GM19238 (cell line): ENCODE measurements at regions not wholly inside any gene's neighbourhood (a gene's known extent, or its start where the extent isn't known, plus 50 kb on each side); places are given as distances from the start of the nearest gene placed in this dataset.
A peak's percentile ranks its signal among the peaks of the same experiment; 100 is the strongest.
"Not testable (repeated sequence)": the region's sequence is repeated elsewhere in the genome, so short reads cannot be mapped to it uniquely, and the experiment has no call there.

ENCODE experiments used
- DNase-seq: peaks from one replicate; pipeline ENCODE4 v3.0.0; 2011; ENCODE audit warnings: low spot score; ENCODE audit not compliant: insufficient read length

DNA sequence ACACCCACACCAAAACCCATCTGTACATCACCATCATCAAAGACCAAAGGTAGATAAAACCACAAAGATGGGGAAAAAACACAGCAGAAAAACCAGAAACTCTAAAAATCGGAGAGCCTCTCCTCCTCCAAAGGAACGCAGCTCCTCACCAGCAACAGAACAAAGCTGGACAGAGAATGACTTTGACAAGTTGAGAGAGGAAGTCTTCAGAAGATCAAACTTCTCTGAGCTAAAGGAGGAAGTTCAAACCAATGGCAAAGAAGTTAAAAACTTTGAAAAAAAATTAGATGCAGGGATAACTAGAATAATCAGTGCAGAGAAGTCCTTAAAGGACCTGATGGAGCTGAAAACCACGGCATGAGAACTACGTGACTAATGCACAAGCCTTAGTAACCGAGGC lies 247.5 kb upstream of the ERBB4 start:
- not testable (repeated sequence) for DNase-seq

DNA sequence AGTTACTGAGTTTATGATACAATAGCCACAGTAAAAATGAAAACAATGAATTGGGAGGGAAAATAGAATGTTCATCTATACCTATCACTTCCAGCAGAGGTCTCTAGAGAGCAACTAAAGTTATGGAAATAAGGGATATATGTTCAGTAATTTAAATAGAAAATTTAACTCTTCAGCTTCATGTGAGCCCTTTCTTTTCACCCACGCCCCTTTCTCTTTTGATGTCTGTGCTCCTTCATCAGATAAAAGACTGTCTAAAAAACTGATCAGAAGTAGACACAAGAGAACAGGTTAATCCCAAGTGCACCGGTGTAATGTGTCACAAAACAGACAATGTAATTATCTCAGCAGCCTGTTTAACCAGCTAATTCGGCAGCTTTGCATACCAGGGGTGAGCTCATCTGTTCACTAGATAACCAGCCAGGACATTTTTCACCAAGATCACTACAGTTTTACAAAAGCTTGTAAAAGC lies 238.5 kb upstream of the ERBB4 start:
- DNase-seq, result no peak

DNA sequence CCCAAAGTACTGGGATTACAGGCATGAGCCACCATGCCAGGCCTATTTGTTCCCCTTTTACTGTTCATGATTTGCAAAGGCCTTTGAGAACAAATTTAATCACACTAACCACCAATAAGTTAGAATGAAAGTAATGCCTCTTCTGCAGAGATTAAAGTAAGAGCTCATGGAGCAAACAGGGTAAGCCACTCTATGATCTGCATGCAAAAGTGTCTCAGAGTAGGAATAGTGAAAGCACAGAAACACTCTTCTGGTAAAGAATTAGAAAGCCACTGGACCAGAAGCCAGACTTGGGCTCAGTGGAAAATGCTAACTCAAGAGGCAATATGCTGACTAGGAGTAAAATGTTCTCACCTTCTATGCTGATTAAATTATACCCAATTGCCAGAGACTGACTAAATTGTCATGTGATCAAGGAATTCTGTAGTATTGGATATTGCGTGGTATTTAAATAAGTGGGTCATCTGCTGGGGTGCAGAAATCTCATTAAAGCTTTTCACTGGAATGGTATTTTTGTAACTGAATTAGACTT lies 235.3 kb upstream of the ERBB4 start:
- no peak for DNase-seq

DNA sequence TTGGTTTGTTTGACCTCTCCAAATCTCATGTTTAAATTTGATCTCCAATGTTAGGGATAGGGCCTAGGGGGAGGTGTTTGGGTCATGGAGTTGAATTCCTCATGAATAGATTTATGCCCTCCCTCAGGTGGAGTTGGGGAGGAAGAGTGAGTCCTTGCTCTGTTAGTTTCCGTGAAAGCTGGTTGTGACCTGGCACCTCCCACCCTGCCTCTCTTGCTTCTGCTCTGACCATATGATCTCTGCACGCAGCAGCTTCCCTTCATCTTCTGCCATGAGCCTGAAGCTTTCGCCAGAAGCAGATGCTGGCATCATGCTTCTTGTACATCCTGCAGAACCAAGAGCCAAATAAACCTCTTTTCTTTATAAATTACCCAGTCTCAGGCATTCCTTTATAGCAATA lies 231.6 kb upstream of the ERBB4 start:
- DNase-seq, result no peak

DNA sequence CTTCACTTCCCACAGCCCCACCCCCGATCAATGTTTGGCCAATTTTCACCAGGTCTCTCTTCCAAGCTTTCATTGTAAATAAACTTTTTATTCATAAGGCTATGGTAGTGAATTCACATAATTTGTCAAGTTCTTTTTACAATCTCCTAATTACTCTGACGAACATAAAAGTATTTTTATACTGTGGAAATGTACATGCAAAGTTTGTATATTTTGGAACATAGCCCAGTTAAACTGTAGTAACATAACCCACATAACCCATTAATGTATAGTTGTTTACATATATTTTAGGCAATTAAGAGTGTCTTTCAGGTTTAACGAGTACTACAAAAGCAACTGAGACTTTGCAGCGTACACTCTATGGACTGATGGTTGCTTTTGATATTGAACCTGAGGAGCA lies 228.3 kb upstream of the ERBB4 start:
- no peak for DNase-seq

DNA sequence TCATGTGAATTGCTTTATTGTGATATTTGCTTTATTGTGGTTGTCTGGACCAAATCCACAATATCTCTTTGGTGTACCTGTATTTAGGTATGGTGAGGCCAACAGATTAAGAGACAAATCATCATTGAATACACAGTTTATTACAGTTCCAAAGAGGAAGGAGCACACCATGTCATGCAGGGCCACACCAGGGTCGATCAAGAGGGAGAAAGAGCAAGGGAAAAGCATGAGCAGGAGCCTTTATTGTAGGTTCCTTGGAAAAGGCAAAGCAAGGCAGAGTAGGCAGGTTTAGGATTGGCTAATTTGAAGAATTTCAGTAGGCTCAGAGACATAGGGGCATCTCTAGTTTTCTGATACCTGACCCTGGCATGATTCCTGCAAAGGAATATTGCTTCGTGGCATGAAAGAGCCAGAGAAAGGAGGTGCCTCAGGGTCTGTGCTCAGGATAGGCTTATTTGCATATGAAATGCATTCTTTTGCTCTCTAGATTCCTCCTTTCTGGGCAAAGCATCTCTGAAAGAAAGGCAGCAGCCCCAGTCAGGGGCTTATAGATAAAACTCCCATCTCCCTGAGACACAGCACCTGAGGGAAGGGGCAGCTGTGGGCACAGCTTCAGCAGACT lies 214.2 kb upstream of the ERBB4 start:
- no peak for DNase-seq

DNA sequence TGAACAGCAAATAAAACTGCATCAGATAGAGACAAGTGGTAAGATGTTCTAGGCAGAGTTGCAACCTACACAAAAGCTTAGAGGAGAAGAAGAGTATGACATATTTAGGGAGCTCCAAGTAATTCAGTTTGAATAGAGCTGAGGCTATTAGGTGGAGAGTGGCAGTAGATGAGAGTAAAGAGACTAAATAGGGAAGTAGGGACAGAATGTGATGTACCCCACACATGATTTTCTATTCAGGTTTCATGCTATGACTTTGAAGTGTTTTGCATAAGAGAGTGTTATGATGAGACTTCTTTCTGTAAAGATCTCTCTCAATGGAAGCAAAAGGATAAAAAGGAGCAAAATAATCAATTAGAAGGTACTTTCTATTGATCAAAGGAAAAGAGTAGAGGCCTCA lies 206.8 kb upstream of the ERBB4 start:
- no peak for DNase-seq

DNA sequence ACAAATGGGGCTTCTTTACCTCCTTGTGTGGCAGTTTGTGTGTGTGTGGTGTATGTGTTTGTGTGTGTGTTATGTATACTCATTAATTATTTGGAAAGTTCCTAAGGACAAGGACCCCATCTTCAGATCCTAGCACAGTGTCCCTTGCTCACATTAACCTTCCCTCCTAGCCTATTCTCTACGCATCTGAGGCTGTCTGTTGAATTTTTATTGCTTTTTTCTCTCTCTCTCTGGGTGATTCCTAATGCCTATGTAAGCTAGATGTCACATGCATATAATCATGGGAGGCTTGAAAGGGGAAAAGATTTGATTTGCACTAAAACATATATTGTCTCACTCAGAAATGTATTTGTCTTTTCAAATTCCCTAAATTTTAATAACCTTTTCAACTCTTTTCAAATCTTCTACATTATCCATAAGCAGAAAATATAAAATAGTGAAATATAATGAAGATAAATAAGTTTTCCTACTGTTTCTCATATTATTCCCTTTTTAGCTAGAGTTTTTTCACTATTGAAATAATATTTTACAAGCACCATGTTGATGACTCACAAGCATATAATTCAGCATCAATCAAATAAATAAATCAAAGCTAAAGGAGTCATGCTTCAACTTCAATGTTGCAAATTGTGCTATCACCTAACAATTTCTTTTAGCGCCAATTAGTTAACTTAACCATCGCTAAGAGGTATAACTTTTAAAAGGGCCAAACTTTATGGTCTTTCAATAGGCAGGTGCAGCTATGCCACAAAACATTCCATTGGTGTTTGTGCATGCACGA lies 199.0 kb upstream of the ERBB4 start:
- no peak for DNase-seq

DNA sequence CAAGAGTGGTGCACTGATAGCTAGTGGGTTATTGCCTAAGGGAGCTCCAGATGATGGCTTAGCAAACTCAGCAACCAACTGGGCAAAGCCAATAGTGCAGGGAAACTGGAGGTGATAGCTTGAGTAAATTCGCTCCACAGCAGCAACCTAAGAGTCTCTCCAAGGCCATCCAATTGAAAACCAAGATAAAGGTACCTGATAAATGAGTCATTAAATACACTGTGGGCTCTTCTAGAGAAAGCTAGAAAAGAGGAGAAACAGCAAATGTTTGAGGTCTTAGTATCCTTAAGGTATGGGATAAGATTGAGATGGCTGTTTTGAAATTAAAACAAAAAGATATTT lies 197.8 kb upstream of the ERBB4 start:
- DNase-seq, result no peak

DNA sequence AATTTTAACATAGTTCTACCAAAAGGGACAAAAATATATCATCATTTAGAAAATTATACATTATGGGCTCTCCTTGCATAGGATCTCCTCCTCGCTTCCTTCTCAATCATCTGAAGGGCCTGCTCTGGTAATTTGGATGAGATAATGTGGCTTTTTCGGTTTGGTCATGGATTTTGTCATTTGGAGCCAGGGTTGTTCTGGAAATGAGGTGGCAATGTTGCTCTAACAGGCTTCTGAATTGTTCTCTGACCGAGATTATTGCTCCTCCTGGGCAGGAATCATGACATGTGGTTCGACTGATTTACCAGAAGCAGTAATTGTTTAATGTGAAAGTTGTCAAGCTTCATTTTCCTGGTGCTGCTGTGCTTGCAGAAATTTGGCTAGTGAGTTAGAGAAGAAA lies 194.7 kb upstream of the ERBB4 start:
- no peak for DNase-seq

DNA sequence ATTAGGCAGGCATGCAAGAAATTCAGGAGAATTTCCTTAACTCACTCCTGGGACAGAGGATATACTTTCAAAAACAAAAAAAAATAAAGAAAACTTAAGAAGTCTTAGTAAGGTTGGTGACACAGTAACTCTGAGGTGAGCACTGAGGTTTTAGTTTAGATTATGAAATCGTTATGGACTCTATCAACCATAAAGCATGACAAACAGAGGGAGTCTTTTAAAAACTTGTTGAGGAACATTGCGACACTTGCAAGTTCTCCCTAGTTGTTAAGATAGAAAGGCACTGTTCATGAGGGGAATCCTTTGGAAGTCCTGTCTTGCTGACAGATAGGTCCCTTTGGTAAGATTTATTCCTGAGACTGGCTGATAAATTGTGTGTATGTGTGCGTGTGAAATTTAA lies 194.3 kb upstream of the ERBB4 start:
- no peak for DNase-seq

DNA sequence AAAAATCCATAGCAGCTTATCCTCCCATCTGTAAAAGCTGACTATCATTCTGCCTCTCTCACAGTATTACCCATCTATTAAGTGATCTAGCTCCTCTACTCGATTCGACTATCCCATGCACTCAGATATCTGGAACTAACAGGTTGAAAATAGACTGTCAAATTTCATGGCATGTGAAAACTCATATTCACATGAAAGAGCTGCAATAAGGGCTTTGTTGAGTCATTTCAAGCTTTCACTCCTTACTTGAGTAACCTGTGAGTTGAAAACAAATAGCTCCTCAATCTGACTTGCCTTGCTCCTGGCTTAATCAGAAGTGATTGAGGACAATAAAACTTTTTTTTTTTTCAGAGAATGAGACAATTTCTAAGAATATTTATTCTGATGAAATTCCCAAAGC lies 192.4 kb upstream of the ERBB4 start:
- peak; percentile 10 for DNase-seq

DNA sequence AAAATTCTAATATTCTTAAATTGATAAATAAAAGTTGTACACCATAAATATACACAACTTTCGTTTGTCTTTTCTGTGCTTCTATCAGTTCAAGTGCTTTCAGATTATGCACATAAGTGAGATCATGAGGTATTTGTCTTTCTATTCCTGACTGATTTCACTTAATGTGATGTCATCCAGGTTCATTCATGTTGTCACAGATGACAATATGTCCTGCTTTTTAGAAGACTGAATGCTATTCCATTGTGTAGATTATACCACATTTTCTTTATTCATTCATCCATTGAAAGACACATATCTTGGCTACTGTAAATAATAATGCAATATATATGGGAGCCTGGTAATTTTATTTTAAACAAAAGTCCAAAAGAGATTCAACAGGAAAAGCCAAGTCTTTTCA lies 190.1 kb upstream of the ERBB4 start:
- DNase-seq, result no peak

DNA sequence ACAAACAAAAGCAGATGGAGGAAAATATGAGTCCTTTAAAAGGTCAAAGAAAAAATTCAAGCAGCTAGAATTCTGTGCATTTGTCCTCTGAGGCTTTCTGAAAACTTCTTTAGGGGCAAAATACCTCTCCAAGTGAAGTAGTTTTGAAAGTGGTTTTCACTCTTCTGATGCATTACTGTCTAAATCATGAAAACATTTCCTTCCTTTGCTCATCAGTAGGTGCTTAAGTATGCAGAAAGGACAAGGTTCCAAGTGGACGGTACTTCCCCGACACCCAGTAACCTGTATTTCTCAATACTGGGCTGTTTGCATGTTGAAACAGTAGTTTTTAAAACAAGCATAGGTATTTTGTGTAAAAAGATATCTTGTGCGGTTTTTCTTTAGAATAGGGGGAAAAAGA lies 189.1 kb upstream of the ERBB4 start:
- DNase-seq, result no peak

DNA sequence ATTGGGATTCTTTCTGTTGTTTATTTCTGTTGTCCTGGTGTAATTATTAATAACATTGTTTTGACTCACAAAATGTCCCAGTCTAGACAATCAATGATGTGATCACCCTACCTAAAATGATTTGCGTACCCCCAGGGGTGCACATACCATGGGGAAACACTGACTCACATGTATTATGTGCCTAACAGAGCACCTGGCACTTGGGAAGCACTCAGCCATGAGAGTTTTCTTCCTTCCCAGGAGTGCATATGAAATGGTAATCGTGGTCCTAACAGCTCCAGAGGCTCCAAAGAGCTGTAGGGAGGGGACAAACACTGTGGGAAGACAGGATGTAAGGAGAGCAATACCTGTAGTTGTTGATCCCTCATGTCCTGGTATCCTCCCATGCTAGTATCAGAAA lies 187.8 kb upstream of the ERBB4 start:
- no peak for DNase-seq

DNA sequence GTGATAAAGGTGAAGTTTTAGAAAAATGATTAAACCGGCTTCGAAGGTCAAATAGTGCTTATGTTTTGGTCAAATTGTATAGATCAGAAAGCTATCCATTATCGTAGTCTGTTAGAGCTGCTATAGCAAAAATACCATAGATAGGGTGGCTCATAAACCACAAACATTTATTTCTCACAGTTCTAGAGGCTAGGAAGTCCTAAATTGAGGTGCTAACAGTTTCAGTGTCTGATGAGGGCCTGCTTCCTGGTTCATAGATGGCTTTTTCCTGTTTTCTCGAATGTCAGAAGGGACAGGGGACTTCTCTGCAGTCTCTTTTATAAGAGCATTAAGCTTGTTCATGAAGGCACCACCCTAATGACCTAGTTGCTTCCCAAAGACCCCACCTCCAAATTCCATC lies 186.6 kb upstream of the ERBB4 start:
- DNase-seq, result no peak

DNA sequence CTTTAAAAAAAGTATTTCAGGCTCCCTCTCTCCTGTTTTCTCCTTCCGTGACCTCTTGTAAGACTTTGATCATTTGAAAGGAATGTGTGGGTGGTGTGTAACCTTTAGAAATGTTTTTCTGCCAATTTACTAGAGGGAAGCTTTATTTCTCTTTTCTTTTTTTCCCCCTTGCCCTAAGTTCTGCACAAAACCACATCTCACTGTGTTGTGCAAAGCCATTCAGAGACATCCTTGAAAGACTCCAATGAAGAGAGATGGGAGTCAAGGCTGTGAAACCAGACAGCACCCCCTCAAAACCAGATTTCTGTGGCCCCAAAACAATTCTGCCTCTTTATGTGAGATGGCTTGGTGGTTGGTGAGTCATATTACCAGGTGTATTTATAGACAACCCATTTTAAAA lies 184.6 kb upstream of the ERBB4 start:
- no peak for DNase-seq

DNA sequence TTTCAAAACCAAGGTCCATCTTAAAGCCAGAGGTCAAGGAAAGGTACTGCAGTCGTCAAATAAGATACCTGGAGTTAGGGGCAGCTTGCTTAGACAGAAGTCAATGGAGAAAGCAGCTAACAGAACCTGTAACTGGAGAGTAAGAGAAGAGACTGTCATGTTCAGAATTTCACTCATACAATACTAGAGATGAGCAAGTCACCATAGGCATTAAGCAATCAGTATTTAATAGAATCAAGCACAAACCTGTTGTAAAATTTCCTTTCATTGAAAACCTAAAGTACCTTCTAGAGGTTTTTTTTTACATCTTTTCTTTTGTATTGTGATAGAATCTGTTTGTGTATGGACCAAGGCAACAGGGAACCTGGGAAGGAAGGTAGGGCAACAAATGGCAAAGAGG lies 183.4 kb upstream of the ERBB4 start:
- no peak for DNase-seq

DNA sequence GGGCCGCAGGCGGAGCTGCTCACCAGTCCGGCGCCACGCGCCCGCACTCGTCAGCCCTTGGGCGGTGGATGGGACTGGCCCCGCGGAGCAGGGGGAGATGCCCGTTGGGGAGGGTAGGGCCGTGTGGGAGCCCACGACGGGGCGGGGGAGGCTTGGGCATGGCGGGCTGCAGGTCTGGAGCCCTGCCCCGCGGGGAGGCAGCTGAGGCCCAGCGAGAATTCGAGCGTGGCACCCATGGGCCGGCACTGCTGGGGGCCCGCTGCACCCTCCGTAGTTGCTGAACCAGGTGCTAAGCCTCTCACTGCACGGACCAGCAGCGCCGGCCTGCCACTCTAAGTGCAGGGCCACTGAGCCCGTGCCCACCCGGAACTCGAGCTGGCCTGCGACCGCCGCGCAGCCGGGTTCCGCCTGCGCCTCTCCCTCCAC lies 182.4 kb upstream of the ERBB4 start:
- no peak for DNase-seq

DNA sequence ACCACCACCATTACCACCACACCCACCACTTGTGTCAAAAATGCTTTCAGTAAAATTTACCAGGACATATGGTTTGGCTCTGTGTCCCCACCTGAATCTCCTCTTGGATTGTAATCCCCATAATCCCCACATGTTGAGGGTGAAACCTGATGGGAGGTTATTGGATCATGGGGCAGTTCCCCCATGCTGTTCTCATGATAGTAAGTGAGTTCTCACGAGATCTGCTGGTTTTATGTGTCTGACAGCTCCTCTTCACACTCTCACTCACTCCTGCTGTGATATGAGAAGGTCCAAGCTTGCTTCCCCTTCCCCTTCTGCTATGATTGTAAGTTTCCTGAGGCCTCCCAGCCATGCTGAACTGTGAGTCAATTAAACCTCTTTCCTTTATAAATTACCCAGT lies 176.8 kb upstream of the ERBB4 start:
- not testable (repeated sequence) for DNase-seq

DNA sequence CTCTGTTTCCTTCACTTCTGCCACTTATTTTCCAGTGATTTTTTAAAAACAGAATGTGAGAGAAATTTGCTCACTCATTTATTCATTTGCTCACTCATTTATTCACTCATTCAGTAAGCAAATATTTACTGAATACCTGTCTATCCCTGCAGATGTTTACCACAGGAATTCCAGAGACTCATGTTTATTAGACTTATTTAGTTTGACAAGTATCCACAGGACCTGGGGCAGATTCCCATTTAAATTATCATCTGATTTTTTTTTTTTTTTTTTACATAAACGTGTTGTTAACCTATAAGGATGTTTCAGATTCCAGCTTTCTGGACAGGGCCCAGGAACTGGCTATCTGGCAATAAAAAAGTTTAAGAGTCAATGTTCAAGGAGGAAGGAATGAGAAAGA lies 175.1 kb upstream of the ERBB4 start:
- DNase-seq, result no peak

DNA sequence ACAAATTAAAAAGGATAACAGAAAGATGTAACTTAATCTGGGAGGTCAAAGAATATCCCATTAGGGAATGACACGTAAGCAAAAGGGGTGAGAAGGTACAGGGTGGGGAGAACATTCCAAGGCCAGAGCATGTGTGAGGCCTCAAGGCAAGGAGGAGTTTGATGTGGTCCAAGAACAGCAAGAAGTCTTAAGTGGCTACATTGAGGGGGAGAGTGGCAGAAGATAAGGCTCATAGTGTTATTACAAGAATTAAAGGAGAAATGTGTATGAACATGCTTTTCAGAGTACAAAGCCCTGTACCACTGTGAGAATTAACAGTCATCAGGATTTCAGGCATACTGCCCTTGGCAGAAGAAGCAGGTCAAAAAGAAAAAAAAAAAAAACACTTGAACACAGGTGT lies 174.4 kb upstream of the ERBB4 start:
- DNase-seq, result no peak

DNA sequence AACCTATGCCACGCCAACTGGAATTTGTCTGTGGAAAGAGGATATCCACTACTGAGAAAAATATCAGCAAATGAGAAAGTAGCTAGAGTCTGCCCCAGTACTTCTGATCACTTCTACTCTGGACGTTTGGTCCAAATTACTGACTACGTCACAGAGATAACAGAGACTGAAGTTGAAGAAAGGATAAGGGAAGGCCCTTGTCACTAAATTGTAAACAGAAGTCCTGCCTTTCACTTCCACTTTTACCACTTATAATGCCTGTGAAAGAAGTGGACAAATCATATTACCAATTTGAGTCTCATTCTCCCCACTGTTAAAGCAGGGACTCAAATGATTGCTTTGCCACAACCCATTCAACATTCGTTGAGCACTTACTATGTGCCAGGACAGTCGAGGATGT lies 173.9 kb upstream of the ERBB4 start:
- no peak for DNase-seq
